ENCODE measurements at regions not wholly inside any gene's neighbourhood (a gene's known extent, or its start where the extent isn't known, plus 50 kb on each side); places are given as distances from the start of the nearest gene placed in this dataset.

DNA sequence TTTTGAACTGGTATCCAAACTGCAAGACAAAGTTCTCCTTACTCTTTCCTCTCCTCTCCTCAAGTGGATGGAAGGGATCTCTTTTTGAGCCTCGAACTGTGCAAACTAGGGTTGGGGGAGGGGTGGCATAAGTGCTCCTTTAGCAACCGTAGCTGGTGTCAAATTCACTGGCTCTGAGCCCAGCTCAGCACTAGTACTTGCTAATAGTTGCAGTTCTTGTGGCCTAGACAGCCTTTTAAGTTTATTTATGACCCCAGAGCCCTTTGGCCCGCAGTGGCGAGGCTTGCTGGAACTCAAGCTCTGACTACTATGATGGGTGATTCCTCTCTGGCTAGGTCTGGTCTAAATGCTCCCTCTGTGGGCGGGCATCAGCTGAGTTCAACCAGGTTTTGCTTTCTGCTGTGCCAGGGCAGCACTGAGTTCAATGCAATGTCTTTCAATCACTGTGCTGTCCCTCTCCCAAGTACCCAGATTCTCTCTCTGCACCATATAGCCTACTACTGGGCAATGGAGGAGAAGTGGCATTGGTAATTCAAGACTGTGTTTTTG is 528.4 kb upstream of the SYT4 start:
- Histone ChIP-seq H2AFZ (replicated peaks) (no peak overlapping the region), H3K9ac (no peak overlapping the region), H3K4me1 (no peaks in the 10 kb centered on the region), H3K36me3 (no peaks in the 10 kb centered on the region), H3K27me3 (no peaks in the 10 kb centered on the region), H3K27ac (no peak overlapping the region), H3F3A (ENCODE audit: low read depth) (no peaks in the 10 kb centered on the region), H3K9me3 (ENCODE audit: low read depth) (no peaks in the 10 kb centered on the region), H3K79me2 (ENCODE audit: low read depth) (no peaks in the 10 kb centered on the region), H3K4me2 (no peak overlapping the region), H3K4me3 (no peak overlapping the region), H4K20me1 (ENCODE audit: low read depth) (no peaks in the 10 kb centered on the region)
- Mint-ChIP-seq H3K4me3 (no peak overlapping the region), H3K9me3 (peaks cover 5% of the 10 kb centered on the region), H3K27ac (no peak overlapping the region), H3K27me3 (ENCODE audit: insufficient read depth, low read depth) (no peaks in the 10 kb centered on the region), H3K4me1 (peaks cover 3% of the 10 kb centered on the region), H3K36me3 (no peaks in the 10 kb centered on the region)
- no peak for DNase-seq (ENCODE audit: low spot score)
- TF ChIP-seq EZH2 (IDR thresholded peaks at IDR 0.05): no peak
- no peak for TF ChIP-seq EZH2phosphoT487 (IDR thresholded peaks at IDR 0.05)
- TF ChIP-seq, protein P1, sequence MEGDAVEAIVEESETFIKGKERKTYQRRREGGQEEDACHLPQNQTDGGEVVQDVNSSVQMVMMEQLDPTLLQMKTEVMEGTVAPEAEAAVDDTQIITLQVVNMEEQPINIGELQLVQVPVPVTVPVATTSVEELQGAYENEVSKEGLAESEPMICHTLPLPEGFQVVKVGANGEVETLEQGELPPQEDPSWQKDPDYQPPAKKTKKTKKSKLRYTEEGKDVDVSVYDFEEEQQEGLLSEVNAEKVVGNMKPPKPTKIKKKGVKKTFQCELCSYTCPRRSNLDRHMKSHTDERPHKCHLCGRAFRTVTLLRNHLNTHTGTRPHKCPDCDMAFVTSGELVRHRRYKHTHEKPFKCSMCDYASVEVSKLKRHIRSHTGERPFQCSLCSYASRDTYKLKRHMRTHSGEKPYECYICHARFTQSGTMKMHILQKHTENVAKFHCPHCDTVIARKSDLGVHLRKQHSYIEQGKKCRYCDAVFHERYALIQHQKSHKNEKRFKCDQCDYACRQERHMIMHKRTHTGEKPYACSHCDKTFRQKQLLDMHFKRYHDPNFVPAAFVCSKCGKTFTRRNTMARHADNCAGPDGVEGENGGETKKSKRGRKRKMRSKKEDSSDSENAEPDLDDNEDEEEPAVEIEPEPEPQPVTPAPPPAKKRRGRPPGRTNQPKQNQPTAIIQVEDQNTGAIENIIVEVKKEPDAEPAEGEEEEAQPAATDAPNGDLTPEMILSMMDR (IDR thresholded peaks at IDR 0.05): no peak

DNA sequence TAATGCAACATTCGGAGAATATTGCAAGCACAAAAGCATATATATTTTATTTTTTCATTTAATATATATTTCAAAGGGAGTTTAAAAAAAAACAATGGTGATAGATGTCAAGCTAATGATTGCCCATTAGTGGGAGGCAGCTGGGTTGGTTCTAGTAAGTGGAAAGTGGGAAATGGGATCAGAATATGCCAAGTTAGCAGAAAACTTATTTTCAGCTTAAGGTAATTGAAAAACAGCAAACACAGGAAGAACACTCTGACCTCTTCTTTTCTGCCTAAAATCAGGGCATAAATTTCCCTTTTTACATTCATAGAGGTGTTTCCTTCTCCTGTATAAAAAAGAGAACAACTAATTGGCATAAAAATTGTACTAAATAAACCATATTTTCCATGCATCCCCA is 535.3 kb upstream of the SYT4 start:
- Histone ChIP-seq H3K79me2 (ENCODE audit: low read depth) (no peaks in the 10 kb centered on the region), H3F3A (ENCODE audit: low read depth) (no peaks in the 10 kb centered on the region), H4K20me1 (ENCODE audit: low read depth) (no peaks in the 10 kb centered on the region), H3K9ac (no peak overlapping the region), H3K9me3 (ENCODE audit: low read depth) (no peaks in the 10 kb centered on the region), H3K27me3 (no peaks in the 10 kb centered on the region), H3K4me3 (no peak overlapping the region), H3K36me3 (no peaks in the 10 kb centered on the region), H2AFZ (replicated peaks) (no peak overlapping the region), H3K4me2 (no peak overlapping the region), H3K4me1 (no peaks in the 10 kb centered on the region), H3K27ac (no peak overlapping the region)
- Mint-ChIP-seq H3K27me3 (ENCODE audit: insufficient read depth, low read depth) (peaks cover 2% of the 10 kb centered on the region), H3K4me1 (no peaks in the 10 kb centered on the region), H3K9me3 (peaks cover 4% of the 10 kb centered on the region), H3K27ac (no peak overlapping the region), H3K4me3 (no peak overlapping the region), H3K36me3 (no peaks in the 10 kb centered on the region)
- no peak for DNase-seq (ENCODE audit: low spot score)
- TF ChIP-seq, protein P1 (IDR thresholded peaks at IDR 0.05): no peak
- TF ChIP-seq EZH2phosphoT487 (IDR thresholded peaks at IDR 0.05) (no peak), EZH2 (IDR thresholded peaks at IDR 0.05) (no peak)

DNA sequence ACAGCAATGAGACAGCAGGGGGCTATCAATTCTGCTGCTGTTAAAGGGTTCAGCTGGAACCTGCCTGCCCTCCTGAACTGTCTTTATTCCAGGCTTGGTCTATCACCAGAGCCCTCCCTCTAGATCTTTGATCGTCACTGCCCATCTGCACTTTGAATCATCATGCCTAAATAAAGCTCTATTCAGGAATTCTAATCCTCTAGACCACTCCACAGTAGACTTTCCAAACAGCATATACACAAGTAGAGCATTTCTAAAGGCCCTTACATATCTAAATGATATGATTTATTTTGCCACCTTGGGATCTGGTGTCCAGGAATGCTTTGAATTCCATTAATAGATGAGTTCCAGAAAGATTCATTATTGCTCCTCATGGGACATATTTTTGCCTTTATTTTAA is 542.1 kb upstream of the SYT4 start:
- Mint-ChIP-seq H3K4me3 (no peak overlapping the region), H3K4me1 (peaks cover 3% of the 10 kb centered on the region), H3K27ac (no peak overlapping the region), H3K36me3 (no peaks in the 10 kb centered on the region), H3K9me3 (peaks cover 4% of the 10 kb centered on the region), H3K27me3 (ENCODE audit: insufficient read depth, low read depth) (peaks cover 3% of the 10 kb centered on the region)
- Histone ChIP-seq H3K4me3 (no peak overlapping the region), H3K9me3 (ENCODE audit: low read depth) (no peaks in the 10 kb centered on the region), H3K27ac (no peak overlapping the region), H3K9ac (no peak overlapping the region), H3K79me2 (ENCODE audit: low read depth) (no peaks in the 10 kb centered on the region), H3K27me3 (no peaks in the 10 kb centered on the region), H2AFZ (replicated peaks) (no peak overlapping the region), H3K4me1 (peaks cover 3% of the 10 kb centered on the region), H3K36me3 (no peaks in the 10 kb centered on the region), H3K4me2 (no peak overlapping the region), H4K20me1 (ENCODE audit: low read depth) (no peaks in the 10 kb centered on the region), H3F3A (ENCODE audit: low read depth) (no peaks in the 10 kb centered on the region)
- TF ChIP-seq EZH2phosphoT487 (IDR thresholded peaks at IDR 0.05) (no peak), EZH2 (IDR thresholded peaks at IDR 0.05) (no peak)
- TF ChIP-seq, protein P1 (IDR thresholded peaks at IDR 0.05): no peak
- no peak for DNase-seq (ENCODE audit: low spot score)

Data from neural progenitor cell (in vitro differentiated cells).